PC-9 (cell line): ENCODE measurements at regions not wholly inside any gene's neighbourhood (a gene's known extent, or its start where the extent isn't known, plus 50 kb on each side); places are given as distances from the start of the nearest gene placed in this dataset.

ENCODE experiments used
- BruUV-seq: library from RNA; stranded (reverse); fragments of 400-500 nt; replicated peaks from 2 replicates; lab custom pipeline; 2021; lab: Mats Ljungman, UMichigan
- CTCF ChIA-PET: fragments of 300-600 bp; sonication (Branson Sonifier 250); formaldehyde crosslinking; loops from one replicate; lab custom pipeline; 2022; ENCODE audit warnings: antibody characterized with exemption; lab: Charles Lee
- POLR2A ChIA-PET: fragments of 300-600 bp; sonication (Branson Sonifier 250); formaldehyde crosslinking; loops from one replicate; lab custom pipeline; 2022; ENCODE audit warnings: antibody characterized with exemption; ENCODE audit not compliant: unreplicated experiment; lab: Charles Lee
- DNase-seq, 2 experiments: peaks; one replicate each; pipeline versions ENCODE4 v3.0.0 to v3.0.0-alpha.2; 2015 to 2022; ENCODE audit warnings: mixed read lengths in 1 of 2
- H2AFZ ChIP-seq: fragments of 200-600 bp; sonication (generic); 2 replicates; pipeline ENCODE4 v1.8.1; 2017; ENCODE audit warnings: antibody characterized with exemption
- H3F3A ChIP-seq: fragments of 200-600 bp; sonication (generic); 2 replicates; pipeline ENCODE4 v1.8.1; 2017; ENCODE audit warnings: antibody characterized with exemption, mild to moderate bottlenecking, low read depth; ENCODE audit not compliant: insufficient read depth
- H3K27ac ChIP-seq: fragments of 200-600 bp; sonication (generic); 2 replicates; pipeline ENCODE4 v1.6.1; 2016; ENCODE audit warnings: mixed run types
- H3K27me3 ChIP-seq: fragments of 200-600 bp; sonication (generic); 2 replicates; pipeline ENCODE4 v1.6.1; 2016; ENCODE audit warnings: low read depth, mixed run types; ENCODE audit not compliant: insufficient read depth
- H3K36me3 ChIP-seq: fragments of 200-600 bp; sonication (generic); 2 replicates; pipeline ENCODE4 v1.6.1; 2016; ENCODE audit warnings: low read depth, mixed run types
- H3K4me1 ChIP-seq: fragments of 200-600 bp; sonication (generic); replicated peaks from 2 replicates; pipeline ENCODE4 v1.6.1; 2016; ENCODE audit warnings: mixed run types; ENCODE audit not compliant: insufficient read depth
- H3K4me2 ChIP-seq: fragments of 200-600 bp; sonication (generic); 2 replicates; pipeline ENCODE4 v1.6.1; 2017; ENCODE audit warnings: mixed run types
- H3K4me3 ChIP-seq: fragments of 200-600 bp; sonication (generic); 2 replicates; pipeline ENCODE4 v1.6.1; 2016; ENCODE audit warnings: mixed run types
- H3K79me2 ChIP-seq: fragments of 200-600 bp; sonication (generic); 2 replicates; pipeline ENCODE4 v1.6.1; 2017; ENCODE audit warnings: low read depth, mixed run types
- H3K9me2 ChIP-seq: fragments of 200-600 bp; sonication (generic); 2 replicates; pipeline ENCODE4 v1.8.1; 2017; ENCODE audit warnings: mild to moderate bottlenecking; ENCODE audit not compliant: insufficient read depth
- H3K9me3 ChIP-seq: fragments of 200-600 bp; sonication (generic); 2 replicates; pipeline ENCODE4 v1.8.1; 2016; ENCODE audit warnings: low read depth; ENCODE audit not compliant: insufficient read depth
- H4K20me1 ChIP-seq: fragments of 200-600 bp; sonication (generic); 2 replicates; pipeline ENCODE4 v1.8.1; 2017; ENCODE audit not compliant: insufficient read depth
- CTCF ChIP-seq: fragments of 200-600 bp; sonication (generic); conservative IDR thresholded peaks from 2 replicates; pipeline ENCODE4 v1.6.1; 2017; ENCODE audit warnings: mixed run types, antibody characterized with exemption, mild to moderate bottlenecking, moderate library complexity
- EZH2 ChIP-seq: fragments of 200-600 bp; sonication (generic); IDR thresholded peaks from 2 replicates; pipeline ENCODE4 v1.8.0; 2017; ENCODE audit warnings: antibody characterized with exemption, low read depth
- intact Hi-C: fragments of 100-400 bp; cut with micrococcal nuclease; formaldehyde crosslinking; loops from one replicate; pipeline ENCODE4 v1.10.0; 2022; ENCODE audit not compliant: unreplicated experiment

GRCh38 chr16:48978501-48978900 is 303.1 kb downstream of the CBLN1 start:
- no peak overlapping the region for H3K4me2 ChIP-seq
- H3F3A ChIP-seq = no peaks in the 10 kb centered on the region
- no peaks in the 10 kb centered on the region for H3K4me1 ChIP-seq
- no peak overlapping the region for H3K27ac ChIP-seq
- CTCF ChIA-PET = no interaction called here
- 0 out of 2 replicates have a peak, but pooled peaks cover 1% of the 10 kb centered on the region for H3K27me3 ChIP-seq
- H3K4me3 ChIP-seq = no peak overlapping the region
- no peaks in the 10 kb centered on the region for H3K9me3 ChIP-seq
- intact Hi-C loops = no loop called here
- POLR2A ChIA-PET = no interaction called here
- no peak for TF ChIP-seq CTCF
- TF ChIP-seq EZH2 = no peak
- no TSS peak for BruUV-seq
- H3K79me2 ChIP-seq = no peaks in the 10 kb centered on the region
- no peaks in the 10 kb centered on the region for H3K36me3 ChIP-seq
- no peaks in the 10 kb centered on the region for H4K20me1 ChIP-seq
- H2AFZ ChIP-seq = no peak overlapping the region
- H3K9me2 ChIP-seq = no peaks in the 10 kb centered on the region
- no peak for DNase-seq

GRCh38 chr16:48972236-48972635 is 309.4 kb downstream of the CBLN1 start:
- TF ChIP-seq EZH2 (no peak), CTCF (no peak)
- Histone ChIP-seq H3K4me3 (no peak overlapping the region), H3K27me3 (no peaks in the 10 kb centered on the region), H3K4me1 (no peaks in the 10 kb centered on the region), H3K79me2 (no peaks in the 10 kb centered on the region), H3K27ac (no peak overlapping the region), H2AFZ (no peak overlapping the region), H3K9me2 (no peaks in the 10 kb centered on the region), H3K4me2 (no peak overlapping the region), H3K36me3 (no peaks in the 10 kb centered on the region), H3F3A (no peaks in the 10 kb centered on the region), H3K9me3 (no peaks in the 10 kb centered on the region), H4K20me1 (no peaks in the 10 kb centered on the region)
- no peak for DNase-seq
- CTCF ChIA-PET = no interaction called here
- intact Hi-C loops = no loop called here
- POLR2A ChIA-PET = no interaction called here
- BruUV-seq = no TSS peak

GRCh38 chr16:48971571-48972077 is 310.0 kb downstream of the CBLN1 start:
- Histone ChIP-seq H3K4me3 (no peak overlapping the region), H3F3A (no peaks in the 10 kb centered on the region), H3K4me2 (no peak overlapping the region), H3K9me2 (no peaks in the 10 kb centered on the region), H2AFZ (no peak overlapping the region), H3K27me3 (no peaks in the 10 kb centered on the region), H3K27ac (no peak overlapping the region), H3K4me1 (no peaks in the 10 kb centered on the region), H4K20me1 (no peaks in the 10 kb centered on the region), H3K79me2 (no peaks in the 10 kb centered on the region), H3K36me3 (no peaks in the 10 kb centered on the region), H3K9me3 (no peaks in the 10 kb centered on the region)
- TF ChIP-seq CTCF (no peak), EZH2 (no peak)
- POLR2A ChIA-PET = no interaction called here
- no TSS peak for BruUV-seq
- intact Hi-C loops = no loop called here
- CTCF ChIA-PET = no interaction called here
- no peak for DNase-seq
